HL-60 (cell line): ENCODE measurements at regions not wholly inside any gene's neighbourhood (a gene's known extent, or its start where the extent isn't known, plus 50 kb on each side); places are given as distances from the start of the nearest gene placed in this dataset.

ENCODE experiments used
- DNase-seq, 2 experiments: peaks; one replicate each; pipeline ENCODE4 v3.0.0-alpha.2; 2010 to 2020; ENCODE audit warnings: low read depth in 1 of 2, low spot score in 1 of 2
- H3K27ac ChIP-seq: fragments of 250-450 bp; sonication (Bioruptor Pico); replicated peaks from 2 replicates; pipeline ENCODE4 v1.5.1; 2020; ENCODE audit warnings: mild to moderate bottlenecking, moderate library complexity
- H3K27me3 ChIP-seq: fragments of 250-450 bp; sonication (Bioruptor Pico); 2 replicates; pipeline ENCODE4 v1.5.1; 2021; ENCODE audit warnings: mild to moderate bottlenecking, moderate library complexity; ENCODE audit not compliant: insufficient read depth, poor library complexity, severe bottlenecking
- H3K4me3 ChIP-seq: replicated peaks from 2 replicates; pipeline ENCODE4 v1.5.1; 2011; ENCODE audit warnings: mild to moderate bottlenecking, control low read depth, low read length; ENCODE audit not compliant: insufficient read depth
- GABPA ChIP-seq: IDR thresholded peaks from 2 replicates; pipeline ENCODE4 v1.6.1; 2012; ENCODE audit warnings: low read depth
- POLR2AphosphoS5 ChIP-seq: IDR thresholded peaks from 2 replicates; pipeline ENCODE4 v1.6.1; 2012; ENCODE audit warnings: low read depth
- SPI1 ChIP-seq: IDR thresholded peaks from 2 replicates; pipeline ENCODE4 v1.6.1; 2012; ENCODE audit warnings: low read depth, mild to moderate bottlenecking, borderline replicate concordance
- TF ChIP-seq, protein P1 (sequence below): IDR thresholded peaks from 2 replicates; pipeline ENCODE4 v1.6.1; 2012; ENCODE audit warnings: low read depth; ENCODE audit not compliant: insufficient replicate concordance
- TF ChIP-seq, protein P2 (sequence below): IDR thresholded peaks from one replicate; pipeline ENCODE4 v1.5.1; 2011; ENCODE audit warnings: low read length, control low read depth, inconsistent platforms; ENCODE audit not compliant: insufficient read depth

DNA sequence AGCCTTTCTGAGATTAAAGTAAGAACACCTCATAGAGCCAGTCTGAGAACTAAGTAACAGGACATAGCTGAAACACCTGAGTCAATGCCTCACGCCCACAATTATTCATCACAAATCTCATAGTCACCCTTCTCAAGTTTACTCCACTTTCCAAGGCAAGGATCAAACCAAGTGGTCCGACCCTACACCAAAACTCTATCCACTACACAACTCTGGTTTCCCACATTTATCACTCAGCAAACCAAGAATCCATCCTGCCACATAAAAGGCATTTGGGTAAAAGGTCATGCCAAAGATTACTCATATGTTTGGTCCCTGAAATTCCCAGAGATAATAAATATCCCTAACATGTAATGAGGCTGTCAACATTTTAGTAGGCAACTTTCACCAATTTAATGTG, 144.1 kb downstream of the RPAP3 start:
- no peaks in the 10 kb centered on the region for H3K27me3 ChIP-seq
- DNase-seq: no peak
- TF ChIP-seq POLR2AphosphoS5 (no peak), GABPA (no peak), SPI1 (no peak)
- TF ChIP-seq, protein P1, sequence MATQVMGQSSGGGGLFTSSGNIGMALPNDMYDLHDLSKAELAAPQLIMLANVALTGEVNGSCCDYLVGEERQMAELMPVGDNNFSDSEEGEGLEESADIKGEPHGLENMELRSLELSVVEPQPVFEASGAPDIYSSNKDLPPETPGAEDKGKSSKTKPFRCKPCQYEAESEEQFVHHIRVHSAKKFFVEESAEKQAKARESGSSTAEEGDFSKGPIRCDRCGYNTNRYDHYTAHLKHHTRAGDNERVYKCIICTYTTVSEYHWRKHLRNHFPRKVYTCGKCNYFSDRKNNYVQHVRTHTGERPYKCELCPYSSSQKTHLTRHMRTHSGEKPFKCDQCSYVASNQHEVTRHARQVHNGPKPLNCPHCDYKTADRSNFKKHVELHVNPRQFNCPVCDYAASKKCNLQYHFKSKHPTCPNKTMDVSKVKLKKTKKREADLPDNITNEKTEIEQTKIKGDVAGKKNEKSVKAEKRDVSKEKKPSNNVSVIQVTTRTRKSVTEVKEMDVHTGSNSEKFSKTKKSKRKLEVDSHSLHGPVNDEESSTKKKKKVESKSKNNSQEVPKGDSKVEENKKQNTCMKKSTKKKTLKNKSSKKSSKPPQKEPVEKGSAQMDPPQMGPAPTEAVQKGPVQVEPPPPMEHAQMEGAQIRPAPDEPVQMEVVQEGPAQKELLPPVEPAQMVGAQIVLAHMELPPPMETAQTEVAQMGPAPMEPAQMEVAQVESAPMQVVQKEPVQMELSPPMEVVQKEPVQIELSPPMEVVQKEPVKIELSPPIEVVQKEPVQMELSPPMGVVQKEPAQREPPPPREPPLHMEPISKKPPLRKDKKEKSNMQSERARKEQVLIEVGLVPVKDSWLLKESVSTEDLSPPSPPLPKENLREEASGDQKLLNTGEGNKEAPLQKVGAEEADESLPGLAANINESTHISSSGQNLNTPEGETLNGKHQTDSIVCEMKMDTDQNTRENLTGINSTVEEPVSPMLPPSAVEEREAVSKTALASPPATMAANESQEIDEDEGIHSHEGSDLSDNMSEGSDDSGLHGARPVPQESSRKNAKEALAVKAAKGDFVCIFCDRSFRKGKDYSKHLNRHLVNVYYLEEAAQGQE: no peak
- TF ChIP-seq, protein P2, sequence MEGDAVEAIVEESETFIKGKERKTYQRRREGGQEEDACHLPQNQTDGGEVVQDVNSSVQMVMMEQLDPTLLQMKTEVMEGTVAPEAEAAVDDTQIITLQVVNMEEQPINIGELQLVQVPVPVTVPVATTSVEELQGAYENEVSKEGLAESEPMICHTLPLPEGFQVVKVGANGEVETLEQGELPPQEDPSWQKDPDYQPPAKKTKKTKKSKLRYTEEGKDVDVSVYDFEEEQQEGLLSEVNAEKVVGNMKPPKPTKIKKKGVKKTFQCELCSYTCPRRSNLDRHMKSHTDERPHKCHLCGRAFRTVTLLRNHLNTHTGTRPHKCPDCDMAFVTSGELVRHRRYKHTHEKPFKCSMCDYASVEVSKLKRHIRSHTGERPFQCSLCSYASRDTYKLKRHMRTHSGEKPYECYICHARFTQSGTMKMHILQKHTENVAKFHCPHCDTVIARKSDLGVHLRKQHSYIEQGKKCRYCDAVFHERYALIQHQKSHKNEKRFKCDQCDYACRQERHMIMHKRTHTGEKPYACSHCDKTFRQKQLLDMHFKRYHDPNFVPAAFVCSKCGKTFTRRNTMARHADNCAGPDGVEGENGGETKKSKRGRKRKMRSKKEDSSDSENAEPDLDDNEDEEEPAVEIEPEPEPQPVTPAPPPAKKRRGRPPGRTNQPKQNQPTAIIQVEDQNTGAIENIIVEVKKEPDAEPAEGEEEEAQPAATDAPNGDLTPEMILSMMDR: no peak
- no peak overlapping the region for H3K4me3 ChIP-seq
- no peak overlapping the region; the same call in 1 of the 2 replicates for H3K27ac ChIP-seq

DNA sequence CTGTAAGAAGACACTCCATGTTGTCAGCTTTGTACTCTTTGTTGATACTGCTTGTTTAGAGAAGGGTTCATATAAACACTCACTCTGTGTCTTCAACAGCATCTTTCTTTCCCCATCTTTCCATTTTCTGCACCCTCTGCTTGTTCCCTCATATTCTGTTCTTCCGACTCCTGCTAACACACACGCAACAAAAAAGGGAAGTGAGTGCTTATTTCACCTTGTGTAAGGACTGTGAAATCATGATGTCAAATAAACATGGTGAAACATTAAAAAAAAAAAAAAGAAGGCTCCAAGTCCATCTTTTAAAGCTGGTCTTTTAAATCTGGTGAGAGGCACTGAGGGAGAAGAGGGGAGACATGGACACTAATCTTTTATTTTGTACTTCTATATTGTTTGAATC, 145.4 kb downstream of the RPAP3 start:
- H3K27me3 ChIP-seq: no peaks in the 10 kb centered on the region
- H3K27ac ChIP-seq: peak overlapping the region; percentile 36
- peak in 1 of 2 experiments; percentile 47 for DNase-seq
- no peak overlapping the region for H3K4me3 ChIP-seq
- no peak for TF ChIP-seq GABPA
- peak; percentile 84 for TF ChIP-seq SPI1

DNA sequence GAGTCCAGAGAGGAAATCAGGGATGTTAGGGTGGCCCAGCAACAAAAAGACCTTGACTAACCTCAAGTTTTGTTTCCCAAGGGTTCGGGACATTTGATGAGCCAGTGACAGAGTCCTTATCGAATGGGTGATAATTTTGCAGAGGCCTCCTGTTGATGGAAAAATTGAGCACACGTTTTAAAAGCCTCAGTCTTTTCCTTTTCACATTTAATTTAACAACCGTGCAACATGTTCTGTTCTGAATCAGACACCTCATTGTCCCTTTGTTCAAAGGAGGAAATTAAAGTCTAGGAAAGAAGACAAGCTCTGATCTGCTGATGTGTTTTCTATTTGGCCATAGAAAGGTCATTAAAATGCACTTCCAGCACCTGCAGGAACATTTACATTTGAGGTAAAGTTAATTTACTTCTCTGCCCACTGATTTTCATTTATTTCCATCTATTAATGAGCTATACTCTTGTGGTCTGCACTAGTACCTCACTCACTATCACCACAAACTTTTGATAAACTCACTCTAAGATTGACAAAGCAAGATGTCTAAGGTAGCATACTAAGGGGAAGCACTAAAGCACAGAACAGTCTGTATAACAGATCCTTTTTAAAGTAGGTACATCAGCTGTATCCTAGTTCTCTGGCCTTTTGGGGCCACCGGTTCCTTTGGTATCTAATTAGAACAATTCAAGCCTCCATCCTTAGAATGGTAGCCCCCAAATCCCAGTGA, 147.0 kb downstream of the RPAP3 start:
- Histone ChIP-seq H3K27ac (no peak overlapping the region), H3K27me3 (no peaks in the 10 kb centered on the region), H3K4me3 (no peak overlapping the region)
- DNase-seq: no peak
- TF ChIP-seq, protein P1: no peak
- TF ChIP-seq GABPA: no peak
- TF ChIP-seq, protein P2: no peak
- TF ChIP-seq SPI1: no peak
- TF ChIP-seq POLR2AphosphoS5: no peak

DNA sequence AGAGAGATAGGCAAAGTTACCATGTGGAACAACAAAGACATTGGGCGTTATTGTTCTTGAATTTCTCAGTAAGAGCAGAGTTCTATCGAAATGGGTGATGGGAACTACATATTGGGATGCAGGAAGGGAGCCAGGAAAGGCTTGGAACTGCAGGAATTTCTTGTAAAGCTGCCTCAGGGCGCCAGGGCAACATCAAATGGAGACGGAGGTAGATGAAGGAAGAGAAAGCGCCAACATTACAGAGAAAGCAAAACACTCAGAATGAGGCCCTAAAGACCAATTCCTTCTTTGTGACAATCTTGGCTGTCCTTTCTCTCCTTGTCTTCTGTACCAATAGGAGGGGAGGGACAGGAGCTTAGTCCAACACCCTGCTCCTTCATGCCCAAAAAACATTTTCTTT, 148.4 kb downstream of the RPAP3 start:
- no peak for DNase-seq
- Histone ChIP-seq H3K4me3 (no peak overlapping the region), H3K27ac (no peak overlapping the region), H3K27me3 (no peaks in the 10 kb centered on the region)
- TF ChIP-seq, protein P1: no peak
- no peak for TF ChIP-seq GABPA
- TF ChIP-seq SPI1: no peak
- TF ChIP-seq, protein P2: no peak
- TF ChIP-seq POLR2AphosphoS5: no peak
